Tongue (tissue), 1 donor: ENCODE measurements at regions not wholly inside any gene's neighbourhood (a gene's known extent, or its start where the extent isn't known, plus 50 kb on each side); places are given as distances from the start of the nearest gene placed in this dataset.
A peak's percentile ranks its signal among the peaks of the same experiment; 100 is the strongest.

Experiments used
- DNase-seq: peaks from one replicate; pipeline ENCODE4 v3.0.0-alpha.2; 2015

DNA sequence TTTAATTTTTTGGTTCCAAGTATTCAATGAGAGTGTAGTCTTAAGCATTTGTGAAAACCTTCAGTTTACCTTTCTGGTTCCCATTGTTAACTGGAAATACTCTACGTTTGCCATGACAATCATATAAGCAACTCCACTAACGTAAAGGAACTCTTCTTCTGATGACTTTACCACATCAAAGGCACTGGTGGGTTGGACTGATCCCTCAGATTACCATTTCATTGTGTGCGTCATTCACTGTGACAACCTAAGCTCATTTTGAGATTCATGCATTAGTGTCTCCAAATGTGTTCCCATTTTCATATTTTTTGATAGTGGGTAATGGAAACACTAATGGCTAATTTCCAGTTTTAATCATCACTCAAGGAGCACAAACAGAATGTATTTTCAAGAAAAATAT, 119.9 kb upstream of the COL1A2 start:
- DNase-seq, result no peak

GRCh38 chr7:94276027-94276426, 118.7 kb upstream of the COL1A2 start:
- DNase-seq, result no peak

DNA sequence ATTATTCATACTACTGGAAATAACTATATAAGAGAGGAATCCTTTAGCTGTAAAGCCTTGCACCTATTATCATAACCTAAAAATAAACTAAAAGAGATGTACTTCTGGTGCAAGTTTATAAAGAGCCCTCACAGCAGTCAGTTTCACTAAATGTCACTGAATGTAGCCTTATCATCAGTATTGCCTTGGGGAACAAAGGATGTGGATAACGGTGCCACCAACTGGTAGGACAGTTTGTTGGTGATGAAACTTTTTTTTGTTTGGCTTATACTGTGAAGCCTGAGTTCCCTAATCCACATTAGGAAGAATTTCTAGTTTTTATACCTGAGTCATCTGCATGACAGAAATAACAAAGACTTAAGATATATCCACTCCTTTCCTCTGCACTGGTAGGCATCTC, 117.9 kb upstream of the COL1A2 start:
- DNase-seq, result peak; percentile 40

DNA sequence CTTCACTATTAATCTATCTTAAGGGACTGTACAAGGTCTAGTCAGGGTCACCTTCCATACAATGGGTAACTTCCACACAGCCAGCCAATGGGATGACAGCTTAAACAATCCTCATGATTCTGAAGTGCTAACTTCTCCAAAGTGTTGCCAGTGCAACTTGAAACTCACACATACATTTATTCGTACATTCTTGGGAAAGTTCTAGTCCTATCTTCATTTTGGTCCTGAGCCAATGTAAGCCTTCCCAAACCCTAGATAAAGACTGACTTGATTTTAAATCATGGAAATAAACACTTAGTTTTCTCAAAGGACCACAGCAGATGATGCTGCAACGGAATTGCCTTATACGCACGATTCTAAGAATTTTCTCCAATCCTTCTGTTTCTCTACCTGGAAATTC, 117.5 kb upstream of the COL1A2 start:
- no peak for DNase-seq

GRCh38 chr7:94280851-94281250, 113.8 kb upstream of the COL1A2 start:
- DNase-seq, result no peak

DNA sequence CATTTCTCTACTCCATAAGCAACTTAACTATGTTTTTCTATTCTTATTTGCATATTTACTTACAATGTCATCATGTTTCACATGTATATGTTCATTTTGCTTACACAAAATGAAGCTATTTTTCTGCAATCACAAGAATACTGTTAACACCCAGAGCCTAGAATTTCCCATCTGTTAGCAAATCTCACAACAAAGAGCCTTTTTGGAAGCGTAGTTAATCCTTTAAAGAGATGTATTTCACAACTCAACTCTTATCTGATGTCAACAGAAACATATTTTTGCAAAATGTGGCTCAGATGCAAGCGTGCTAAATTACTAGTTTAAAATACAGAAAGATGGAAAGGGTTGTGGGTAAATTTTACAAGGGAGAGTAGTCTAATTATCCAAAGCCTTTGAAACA, 110.6 kb upstream of the COL1A2 start:
- peak; percentile 32 for DNase-seq

GRCh38 chr7:94286111-94286510, 108.6 kb upstream of the COL1A2 start:
- no peak for DNase-seq

GRCh38 chr7:94288096-94288495, 106.6 kb upstream of the COL1A2 start:
- no peak for DNase-seq

GRCh38 chr7:94289071-94289470, 105.6 kb upstream of the COL1A2 start:
- peak; percentile 89 for DNase-seq

DNA sequence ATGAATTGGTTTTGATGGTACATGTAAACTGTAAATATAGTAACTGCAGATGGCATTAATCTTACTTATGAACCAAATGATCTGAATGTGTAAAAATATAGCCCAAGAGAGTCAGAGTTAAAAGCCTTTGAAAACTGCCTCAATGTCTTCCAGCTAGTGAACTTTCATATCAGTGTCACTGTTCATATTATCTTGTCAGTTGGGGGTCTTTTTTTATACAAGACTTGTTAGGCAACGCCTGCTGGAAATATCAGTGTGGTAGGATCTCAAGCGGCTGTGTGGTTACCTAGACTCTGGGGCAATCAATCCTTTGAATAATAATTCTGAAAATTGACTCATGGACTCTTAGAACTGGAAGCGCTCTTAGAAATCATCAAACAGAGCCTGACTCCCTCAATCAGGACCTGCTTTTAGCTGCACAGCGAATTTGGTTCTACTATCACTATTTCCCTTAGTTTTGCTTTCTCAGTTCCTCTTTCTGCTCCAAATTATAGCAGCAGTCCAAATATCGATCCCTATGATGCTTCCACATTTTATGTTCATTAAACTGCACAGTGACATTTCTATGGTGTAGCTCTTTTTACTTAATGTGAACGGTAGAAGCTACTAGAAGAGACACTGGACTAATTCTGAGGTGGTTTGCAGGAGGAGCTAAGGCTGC, 100.1 kb upstream of the COL1A2 start:
- DNase-seq, result no peak

GRCh38 chr7:94295850-94296249, 98.8 kb upstream of the COL1A2 start:
- DNase-seq, result peak; percentile 92

DNA sequence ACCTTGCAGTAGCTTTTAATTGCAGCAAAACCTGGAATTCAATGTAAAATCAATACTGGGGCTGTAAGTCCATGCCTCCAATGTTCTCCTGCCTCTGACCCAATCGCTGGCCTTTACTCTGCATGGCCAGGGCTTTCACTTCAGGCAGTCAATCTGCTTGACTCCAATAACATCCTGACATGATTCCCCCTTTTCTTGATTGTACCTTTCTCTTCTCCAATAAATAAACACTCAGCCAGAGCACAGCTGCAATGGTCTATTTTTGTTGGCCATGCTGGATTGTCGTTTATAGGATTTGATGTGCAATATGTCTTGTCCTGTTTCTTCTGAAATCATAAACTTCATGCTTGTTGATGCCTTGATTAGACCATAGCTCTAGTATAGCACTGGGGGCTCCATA, 97.8 kb upstream of the COL1A2 start:
- peak; percentile 32 for DNase-seq

- DNase-seq, result peak; percentile 43
Observed at GRCh38 chr7:94297397-94297838, 97.3 kb upstream of the COL1A2 start.

DNA sequence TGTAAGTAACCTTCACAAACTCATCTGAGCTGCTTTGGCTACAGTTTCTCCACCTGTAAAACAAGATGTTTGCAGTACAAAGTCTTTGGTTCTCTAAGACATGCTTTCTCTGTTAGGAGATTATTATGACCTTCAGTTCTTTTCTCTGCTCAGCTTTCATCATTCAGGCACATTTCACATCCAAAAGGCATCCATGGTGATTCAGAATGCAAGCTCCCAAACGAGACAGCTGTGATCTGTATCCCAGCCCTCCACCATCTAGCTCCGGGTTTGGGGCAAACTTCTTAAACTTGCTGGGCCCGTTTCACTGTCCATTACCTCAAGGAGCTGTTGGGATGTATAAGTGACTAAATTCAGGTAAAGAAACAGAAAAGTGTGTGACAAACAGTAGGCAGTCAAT, 95.8 kb upstream of the COL1A2 start:
- no peak for DNase-seq

GRCh38 chr7:94300176-94300835, 94.4 kb upstream of the COL1A2 start:
- peak; percentile 32 for DNase-seq

DNA sequence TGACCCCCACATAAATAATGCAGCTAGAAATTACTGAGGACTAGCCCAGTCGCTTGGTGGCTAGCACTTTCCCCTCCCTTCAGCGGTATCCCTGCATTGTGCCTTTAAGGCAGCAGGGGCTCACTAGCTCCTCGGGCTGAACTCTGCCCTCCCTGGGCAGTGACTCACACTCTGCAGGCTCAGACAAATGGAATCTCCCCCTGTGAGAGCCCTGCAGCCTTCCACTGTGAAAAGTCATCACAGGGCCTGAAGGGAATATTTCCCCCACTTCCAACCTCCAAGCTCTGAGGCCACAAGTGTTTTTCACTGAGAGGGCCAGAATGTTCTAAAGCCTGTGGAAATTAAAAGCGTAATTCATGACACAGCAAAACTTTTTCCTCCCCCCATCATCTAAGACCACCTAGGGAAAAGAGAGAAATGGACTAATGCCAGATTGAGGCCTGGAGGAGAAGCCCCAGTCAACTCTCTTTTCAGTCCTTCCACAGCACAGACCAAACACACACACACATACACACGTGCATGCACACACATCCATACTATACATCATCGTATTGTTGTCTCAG, 93.6 kb upstream of the COL1A2 start:
- DNase-seq, result peak; percentile 78

DNA sequence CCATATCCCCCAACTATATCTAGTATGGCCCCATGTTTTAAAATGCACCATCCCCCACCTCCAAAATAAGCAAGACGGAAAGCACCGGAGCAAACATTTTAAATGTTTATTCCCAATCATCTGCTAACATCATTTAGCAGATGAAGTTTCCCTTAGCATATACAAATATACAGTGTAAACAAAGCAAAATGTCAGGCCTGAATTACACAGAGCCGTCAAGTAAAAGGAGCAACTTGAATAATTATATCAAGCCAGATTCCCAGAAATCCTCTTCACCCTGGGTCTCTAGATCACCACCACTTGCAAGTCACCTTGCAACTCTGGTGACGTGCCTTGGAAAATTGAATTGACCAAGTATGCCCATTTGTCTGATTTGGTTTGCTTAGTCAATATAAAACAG, 91.6 kb upstream of the COL1A2 start:
- DNase-seq, result peak; percentile 35

DNA sequence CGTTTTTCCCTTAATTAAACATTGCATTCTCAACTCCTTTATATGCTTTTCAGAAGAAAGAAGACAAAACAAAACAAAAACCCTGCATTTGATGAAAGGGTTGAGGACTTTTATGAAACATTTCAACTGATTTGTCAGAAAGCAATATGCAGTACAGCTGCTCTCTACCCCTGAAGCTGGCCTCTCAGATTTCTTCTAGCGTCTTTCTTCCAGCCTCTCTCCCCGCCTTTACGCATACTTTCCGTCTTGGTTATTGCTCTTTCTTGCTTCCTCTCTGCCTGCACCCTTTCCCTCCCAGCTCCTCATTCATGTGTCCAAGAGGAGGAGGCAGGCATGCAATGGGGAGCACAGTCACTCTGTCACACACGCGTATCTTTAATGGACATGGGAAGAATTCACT, 91.0 kb upstream of the COL1A2 start:
- DNase-seq, result peak; percentile 94

GRCh38 chr7:94304878-94305277, 89.8 kb upstream of the COL1A2 start:
- DNase-seq, result no peak

DNA sequence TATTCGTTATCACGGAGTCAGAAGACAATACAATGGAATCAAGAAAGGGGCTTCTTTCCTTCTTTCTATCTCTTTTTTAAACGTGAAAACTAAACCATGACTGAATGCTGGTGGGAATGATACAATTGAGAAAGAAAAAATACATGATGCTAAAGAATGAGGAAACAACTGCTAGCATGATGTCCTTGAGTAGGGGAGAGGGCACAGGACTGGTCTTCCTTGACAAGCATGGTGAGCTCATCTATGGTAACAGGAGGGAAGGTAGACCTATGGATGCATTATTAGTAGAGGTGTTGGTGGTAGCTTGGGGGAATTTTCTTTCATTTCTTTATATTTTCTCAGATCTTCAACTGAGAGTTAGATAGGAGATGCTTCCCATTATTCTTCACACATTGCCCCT, 88.9 kb upstream of the COL1A2 start:
- DNase-seq, result no peak

GRCh38 chr7:94307399-94308048, 87.2 kb upstream of the COL1A2 start:
- no peak for DNase-seq

DNA sequence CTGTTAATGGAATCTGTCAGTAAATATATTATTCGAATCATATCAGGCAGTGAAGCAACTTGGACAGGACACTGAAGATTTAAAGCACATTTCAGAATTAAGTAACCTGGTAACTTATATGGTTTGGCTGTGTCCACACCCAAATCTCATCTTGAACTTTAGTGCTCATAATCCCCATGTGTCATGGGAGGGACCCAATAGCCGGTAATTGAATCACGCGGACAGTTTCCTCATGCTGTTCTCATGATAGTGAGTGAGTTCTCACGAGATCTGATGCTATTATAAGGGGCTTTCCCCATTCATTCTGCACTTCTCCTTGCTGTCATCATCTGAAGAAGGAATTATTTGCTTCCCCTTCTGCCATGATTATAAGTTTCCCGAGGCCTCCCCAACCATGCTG, 83.2 kb upstream of the COL1A2 start:
- no peak for DNase-seq

GRCh38 chr7:94313926-94314325, 80.8 kb upstream of the COL1A2 start:
- DNase-seq, result peak; percentile 50
